Activated T-helper 2 cell treated with anti-CD3 and anti-CD28 coated beads, Interferon-gamma antibody, Interleukin-2, Interleukin-4, amounts not matched to agents 10 μg/mL and 5 μg/mL and 100 μg/mL, durations not matched to agents 14 hours and 24 hours and 36 hours (primary cell): ENCODE measurements at regions not wholly inside any gene's neighbourhood (a gene's known extent, or its start where the extent isn't known, plus 50 kb on each side); places are given as distances from the start of the nearest gene placed in this dataset.
"Not testable (repeated sequence)": the region's sequence is repeated elsewhere in the genome, so short reads cannot be mapped to it uniquely, and the experiment has no call there.

ENCODE experiments used
- DNase-seq: peaks from one replicate; pipeline ENCODE4 v3.0.0; 2021; ENCODE audit warnings: low spot score
- H3K27ac Mint-ChIP-seq: one replicate; pipeline ENCODE4 v1.8.0; 2021; ENCODE audit warnings: mixed read lengths
- H3K27me3 Mint-ChIP-seq: one replicate; pipeline ENCODE4 v1.8.0; 2021; ENCODE audit warnings: low read depth, mixed read lengths
- H3K36me3 Mint-ChIP-seq: one replicate; pipeline ENCODE4 v1.8.0; 2021; ENCODE audit warnings: low read depth, mixed read lengths
- H3K4me1 Mint-ChIP-seq: one replicate; pipeline ENCODE4 v1.8.0; 2021; ENCODE audit warnings: low read depth, mixed read lengths
- H3K4me3 Mint-ChIP-seq: one replicate; pipeline ENCODE4 v1.8.0; 2021; ENCODE audit warnings: low read depth, mild to moderate bottlenecking, moderate library complexity, mixed read lengths
- H3K9me3 Mint-ChIP-seq: one replicate; pipeline ENCODE4 v1.8.0; 2021; ENCODE audit warnings: mixed read lengths
- intact Hi-C: fragments of 100-400 bp; cut with micrococcal nuclease; formaldehyde crosslinking; loops from one replicate; pipeline ENCODE4 v1.15.1; 2023

DNA sequence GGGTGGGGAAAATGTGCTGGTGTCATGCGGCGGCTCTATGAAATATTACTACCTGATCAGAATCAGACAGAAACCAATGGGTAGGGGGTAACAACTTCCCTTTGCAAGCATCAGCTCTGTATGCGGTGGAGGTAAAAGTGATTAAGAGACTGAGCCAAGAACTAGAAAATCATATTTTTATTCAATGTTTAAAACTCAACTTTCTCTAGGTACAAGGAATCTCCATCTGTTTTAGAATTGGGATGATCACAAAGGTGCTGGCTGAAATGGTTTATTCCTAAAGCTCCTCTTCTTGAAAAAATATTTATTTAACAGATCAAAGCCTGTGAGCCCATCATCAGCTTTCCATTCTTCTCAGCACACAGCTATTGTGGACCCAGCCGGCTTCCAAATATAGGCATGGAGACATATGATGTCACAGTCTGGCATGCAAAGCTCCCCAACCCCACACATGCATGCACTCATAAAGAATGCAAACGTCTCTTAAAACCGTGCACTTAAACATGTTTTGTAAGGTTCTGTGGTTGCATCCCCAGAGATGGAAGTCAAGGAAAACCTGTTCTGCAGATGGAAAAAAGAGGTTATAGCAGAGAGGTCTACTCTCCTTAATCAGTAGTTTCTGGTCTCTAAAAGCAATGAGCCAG, 126.0 kb downstream of the SKIDA1 start:
- Mint-ChIP-seq H3K27me3 (peaks cover 3% of the 10 kb centered on the region), H3K4me1 (no peaks in the 10 kb centered on the region), H3K4me3 (no peak overlapping the region), H3K36me3 (no peaks in the 10 kb centered on the region), H3K27ac (no peak overlapping the region), H3K9me3 (peaks cover 6% of the 10 kb centered on the region)
- intact Hi-C loops = no loop called here
- DNase-seq = no peak

DNA sequence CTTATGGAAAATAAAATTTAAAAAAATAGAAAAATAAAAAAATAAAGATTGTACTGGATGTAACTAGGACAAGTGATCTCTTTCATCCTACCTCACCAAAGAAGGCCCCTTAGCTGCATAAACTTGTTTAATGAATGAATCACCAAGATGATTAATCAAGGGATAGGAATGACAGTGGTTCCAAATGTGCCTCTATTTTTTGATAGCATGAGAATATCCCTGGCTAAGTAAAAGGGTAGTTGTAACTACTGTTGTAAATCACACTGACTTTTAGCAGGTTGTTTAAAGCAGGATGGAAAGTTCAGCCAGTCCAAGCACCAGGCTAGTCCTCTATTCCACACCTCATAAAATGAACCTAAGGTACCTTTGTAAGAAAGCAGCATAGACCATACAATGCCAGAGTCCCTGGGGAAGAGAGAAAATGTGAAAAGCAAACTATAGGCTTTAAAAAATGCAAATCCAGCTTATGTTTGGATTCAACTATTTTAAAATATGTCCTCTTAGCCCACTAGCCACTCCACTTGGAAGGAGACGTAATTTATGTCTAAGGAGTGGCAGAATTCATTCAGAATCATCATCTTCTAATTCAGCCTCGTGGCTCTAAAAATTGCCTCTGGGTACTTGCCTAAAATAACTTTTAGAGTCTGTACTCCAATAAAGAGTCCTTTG, 126.8 kb downstream of the SKIDA1 start:
- Mint-ChIP-seq H3K4me3 (no peak overlapping the region), H3K27ac (no peak overlapping the region), H3K9me3 (peaks cover 6% of the 10 kb centered on the region), H3K36me3 (no peaks in the 10 kb centered on the region), H3K4me1 (no peaks in the 10 kb centered on the region), H3K27me3 (peaks cover 3% of the 10 kb centered on the region)
- intact Hi-C loops = no loop called here
- no peak for DNase-seq

- Mint-ChIP-seq H3K4me3 (no peak overlapping the region), H3K9me3 (peaks cover 6% of the 10 kb centered on the region), H3K27ac (no peak overlapping the region), H3K4me1 (no peaks in the 10 kb centered on the region), H3K36me3 (no peaks in the 10 kb centered on the region), H3K27me3 (peaks cover 3% of the 10 kb centered on the region)
- intact Hi-C loops = no loop called here
- DNase-seq = no peak
Measured at GRCh38 chr10:21396889-21397288, 128.6 kb downstream of the SKIDA1 start.

- Mint-ChIP-seq H3K27ac (no peak overlapping the region), H3K27me3 (no peaks in the 10 kb centered on the region), H3K36me3 (no peaks in the 10 kb centered on the region), H3K4me3 (no peak overlapping the region), H3K9me3 (peaks cover 6% of the 10 kb centered on the region), H3K4me1 (no peaks in the 10 kb centered on the region)
- intact Hi-C loops = no loop called here
- no peak for DNase-seq
Measured at GRCh38 chr10:21393931-21394330, 131.6 kb downstream of the SKIDA1 start.

GRCh38 chr10:21388589-21388988, 136.9 kb downstream of the SKIDA1 start:
- no peak overlapping the region for H3K27ac Mint-ChIP-seq
- no peaks in the 10 kb centered on the region for H3K4me1 Mint-ChIP-seq
- no peaks in the 10 kb centered on the region for H3K9me3 Mint-ChIP-seq
- no peaks in the 10 kb centered on the region for H3K36me3 Mint-ChIP-seq
- intact Hi-C loops = no loop called here
- DNase-seq = no peak
- no peaks in the 10 kb centered on the region for H3K27me3 Mint-ChIP-seq
- no peak overlapping the region for H3K4me3 Mint-ChIP-seq

- Mint-ChIP-seq H3K27ac (no peak overlapping the region), H3K9me3 (no peaks in the 10 kb centered on the region), H3K27me3 (no peaks in the 10 kb centered on the region), H3K4me1 (no peaks in the 10 kb centered on the region), H3K4me3 (no peak overlapping the region), H3K36me3 (no peaks in the 10 kb centered on the region)
- intact Hi-C loops = no loop called here
- no peak for DNase-seq
Measured at GRCh38 chr10:21387868-21388267, 137.6 kb downstream of the SKIDA1 start.

DNA sequence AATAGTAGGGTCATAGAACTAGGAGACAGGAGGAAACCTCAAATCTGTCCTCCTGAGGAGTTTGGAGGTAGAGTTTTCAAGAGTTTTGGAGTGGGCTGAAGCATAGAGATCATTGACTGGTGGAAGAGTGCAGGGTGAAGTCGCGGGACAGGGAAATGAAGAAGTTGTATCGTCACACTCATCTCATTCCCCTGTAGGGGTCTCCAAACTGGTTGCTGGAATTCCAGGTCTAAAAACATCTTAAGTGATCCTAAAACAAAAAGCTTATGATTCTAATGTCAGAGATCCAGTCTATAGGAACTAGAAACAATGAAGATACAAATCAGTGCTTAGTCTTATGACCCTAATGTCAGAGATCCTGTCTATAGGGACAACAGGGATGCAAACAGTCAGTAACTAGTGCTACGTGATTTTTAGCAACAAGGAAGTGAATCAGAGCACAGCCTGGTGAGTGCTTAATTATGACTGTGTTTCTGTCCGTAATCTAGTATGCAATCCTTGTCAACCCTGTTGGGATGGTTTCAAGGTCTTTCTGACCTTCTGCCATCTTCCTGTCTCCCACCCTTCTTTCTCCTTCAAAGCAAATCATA, 139.4 kb downstream of the SKIDA1 start:
- intact Hi-C loops = no loop called here
- DNase-seq = no peak

GRCh38 chr10:21385536-21385935, 139.9 kb downstream of the SKIDA1 start:
- no peak overlapping the region for H3K27ac Mint-ChIP-seq
- no peak overlapping the region for H3K4me3 Mint-ChIP-seq
- H3K4me1 Mint-ChIP-seq = no peaks in the 10 kb centered on the region
- H3K27me3 Mint-ChIP-seq = no peaks in the 10 kb centered on the region
- no peaks in the 10 kb centered on the region for H3K9me3 Mint-ChIP-seq
- intact Hi-C loops = no loop called here
- H3K36me3 Mint-ChIP-seq = no peaks in the 10 kb centered on the region
- DNase-seq = no peak

More for the DNA sequence above, 139.4 kb downstream of the SKIDA1 start:
- Mint-ChIP-seq H3K4me3 (no peak overlapping the region), H3K9me3 (no peaks in the 10 kb centered on the region), H3K27ac (no peak overlapping the region), H3K27me3 (no peaks in the 10 kb centered on the region), H3K36me3 (no peaks in the 10 kb centered on the region), H3K4me1 (no peaks in the 10 kb centered on the region)

DNA sequence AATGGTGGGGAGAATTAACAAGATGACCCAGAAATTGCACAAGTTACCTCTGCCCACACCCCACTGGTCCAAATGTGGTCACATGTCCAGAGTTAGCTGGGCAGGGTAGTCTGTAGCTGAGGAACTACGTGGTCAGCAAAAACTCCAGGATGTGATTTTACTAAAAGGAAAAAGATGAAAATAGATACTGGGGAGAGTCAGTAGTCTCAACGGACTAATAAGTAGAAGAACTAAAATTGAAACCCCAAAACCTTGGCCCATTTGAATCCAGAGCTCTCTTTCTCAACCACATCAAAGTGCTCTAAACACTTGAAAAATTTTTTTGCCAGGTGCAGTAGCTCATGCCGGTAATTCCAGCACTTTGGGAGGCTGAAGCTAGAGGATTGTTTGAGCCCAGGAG, 146.3 kb downstream of the SKIDA1 start:
- no peaks in the 10 kb centered on the region for H3K9me3 Mint-ChIP-seq
- H3K4me1 Mint-ChIP-seq = peaks cover 2% of the 10 kb centered on the region
- no peaks in the 10 kb centered on the region for H3K27me3 Mint-ChIP-seq
- H3K36me3 Mint-ChIP-seq = no peaks in the 10 kb centered on the region
- intact Hi-C loops = no loop called here
- no peak for DNase-seq
- H3K4me3 Mint-ChIP-seq = no peak overlapping the region
- H3K27ac Mint-ChIP-seq = no peak overlapping the region

DNA sequence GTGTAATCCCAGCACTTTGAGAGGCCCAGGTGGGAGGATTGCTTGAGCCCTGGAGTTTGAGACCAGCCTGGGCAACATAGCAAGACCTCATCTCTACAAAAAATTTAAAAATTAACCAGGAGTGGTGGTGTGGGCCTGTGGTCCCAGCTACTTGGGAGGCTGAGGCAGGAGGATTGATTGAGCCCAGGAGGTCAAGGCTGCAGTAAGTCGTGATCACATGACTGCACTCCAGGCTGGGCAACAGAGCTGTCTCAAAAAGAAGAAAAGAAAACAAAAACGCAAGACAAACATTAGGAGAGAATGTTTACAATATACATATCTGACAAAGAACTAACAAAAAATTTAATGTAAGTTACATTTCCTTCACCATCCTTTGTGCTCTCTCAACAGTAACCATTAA, 150.2 kb downstream of the SKIDA1 start:
- intact Hi-C loops, H3K27me3 Mint-ChIP-seq, H3K36me3 Mint-ChIP-seq, DNase-seq, H3K9me3 Mint-ChIP-seq, H3K27ac Mint-ChIP-seq, H3K4me1 Mint-ChIP-seq, H3K4me3 Mint-ChIP-seq: not testable (repeated sequence)

DNA sequence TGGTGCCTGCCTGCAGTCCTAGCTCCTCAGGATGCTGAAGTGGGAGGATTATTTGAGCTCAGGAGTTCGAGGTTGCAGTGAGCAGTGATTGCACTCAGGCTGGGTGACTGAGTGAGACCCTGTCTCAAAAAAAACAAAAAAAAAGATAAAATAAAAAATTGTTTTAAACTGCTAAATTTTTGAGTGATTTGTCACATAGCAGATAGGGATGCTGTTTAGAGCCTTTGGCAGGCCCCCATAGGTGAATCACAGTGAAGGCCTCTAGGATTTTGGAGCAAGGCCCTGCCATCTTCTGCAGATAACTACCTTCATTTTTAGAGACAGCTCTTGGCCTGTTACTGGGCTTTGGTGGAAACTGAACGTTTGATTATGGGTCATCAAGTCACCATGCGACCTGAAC, 151.6 kb downstream of the SKIDA1 start:
- not testable (repeated sequence) for DNase-seq

DNA sequence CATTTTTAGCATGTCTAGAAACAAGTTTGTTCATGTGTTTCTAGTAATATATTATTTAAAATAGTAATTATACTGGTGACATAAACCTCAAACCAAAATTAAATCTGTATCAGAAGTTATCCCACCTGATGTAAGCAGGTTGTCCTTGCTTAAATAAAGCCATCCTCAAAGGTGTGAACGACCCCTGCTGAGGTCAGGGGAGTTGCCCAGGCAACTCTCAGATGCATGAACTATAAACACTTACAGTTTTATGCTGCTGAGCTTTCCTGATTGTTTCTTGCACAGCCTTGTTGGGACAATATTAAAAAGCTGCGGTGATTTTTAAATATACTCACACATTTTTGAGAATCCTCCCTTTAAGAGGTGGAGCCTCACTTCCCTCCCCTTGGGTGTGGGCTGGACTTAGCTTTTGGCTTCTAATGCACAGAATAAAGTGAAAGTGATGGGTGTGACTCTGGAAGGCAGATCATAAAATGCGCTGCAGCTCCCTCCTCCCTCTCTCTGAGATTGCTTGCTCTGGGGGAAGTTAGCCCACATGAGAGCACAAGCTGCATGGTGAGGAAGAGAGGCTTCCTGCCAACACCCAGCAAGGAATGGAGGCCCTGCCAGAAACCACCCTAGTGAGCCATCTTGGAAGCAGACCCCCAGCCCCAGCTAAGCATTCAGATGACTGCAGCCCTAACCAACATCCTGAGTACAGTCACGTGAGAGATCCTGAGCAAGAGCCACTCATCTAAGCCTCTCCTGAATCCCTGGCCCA, 152.7 kb downstream of the SKIDA1 start:
- peaks cover 5% of the 10 kb centered on the region for H3K4me1 Mint-ChIP-seq

More for the DNA sequence above, 151.6 kb downstream of the SKIDA1 start:
- H3K27me3 Mint-ChIP-seq, H3K27ac Mint-ChIP-seq, H3K4me1 Mint-ChIP-seq, H3K4me3 Mint-ChIP-seq, intact Hi-C loops, H3K9me3 Mint-ChIP-seq, H3K36me3 Mint-ChIP-seq: not testable (repeated sequence)

DNA sequence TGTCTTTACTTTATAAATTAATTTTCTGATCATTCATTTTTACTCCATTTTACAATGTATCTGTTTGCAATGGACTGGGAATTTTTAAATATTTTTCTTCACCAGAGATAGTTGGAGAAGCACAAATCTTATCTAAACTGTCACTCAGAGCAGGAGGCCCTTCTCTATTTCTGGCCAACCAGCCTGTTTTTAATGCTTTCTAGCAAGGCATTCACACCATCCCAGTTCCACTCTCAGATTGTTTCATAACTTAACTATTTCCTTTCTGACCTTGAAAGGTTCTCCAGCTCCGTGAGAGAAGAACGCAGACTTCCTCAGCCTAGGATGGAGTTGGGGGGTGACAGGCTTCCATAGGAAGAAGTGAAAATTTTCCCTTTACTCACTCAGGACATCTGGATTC, 155.8 kb downstream of the SKIDA1 start:
- no peak overlapping the region for H3K27ac Mint-ChIP-seq
- intact Hi-C loops = no loop called here
- DNase-seq = no peak
- H3K27me3 Mint-ChIP-seq = no peaks in the 10 kb centered on the region
- H3K4me1 Mint-ChIP-seq = peaks cover 5% of the 10 kb centered on the region
- H3K4me3 Mint-ChIP-seq = no peak overlapping the region
- H3K36me3 Mint-ChIP-seq = no peaks in the 10 kb centered on the region
- no peaks in the 10 kb centered on the region for H3K9me3 Mint-ChIP-seq

More for the DNA sequence above, 152.7 kb downstream of the SKIDA1 start:
- H3K36me3 Mint-ChIP-seq = no peaks in the 10 kb centered on the region
- peak overlapping the region; percentile 5 for H3K4me3 Mint-ChIP-seq
- DNase-seq = peak; percentile 33
- intact Hi-C loops = no loop called here
- H3K27me3 Mint-ChIP-seq = no peaks in the 10 kb centered on the region
- H3K9me3 Mint-ChIP-seq = no peaks in the 10 kb centered on the region
- H3K27ac Mint-ChIP-seq = no peak overlapping the region
